HG03159 (cell line): ENCODE measurements at regions not wholly inside any gene's neighbourhood (a gene's known extent, or its start where the extent isn't known, plus 50 kb on each side); places are given as distances from the start of the nearest gene placed in this dataset.
"Not testable (repeated sequence)": the region's sequence is repeated elsewhere in the genome, so short reads cannot be mapped to it uniquely, and the experiment has no call there.

Experiments
- ATAC-seq: cut with Tn5 transposase; IDR thresholded peaks from one replicate; pipeline ENCODE4 v1.9.1; 2021; ENCODE audit warnings: mild to moderate bottlenecking, moderate library complexity; ENCODE audit not compliant: unreplicated experiment

DNA sequence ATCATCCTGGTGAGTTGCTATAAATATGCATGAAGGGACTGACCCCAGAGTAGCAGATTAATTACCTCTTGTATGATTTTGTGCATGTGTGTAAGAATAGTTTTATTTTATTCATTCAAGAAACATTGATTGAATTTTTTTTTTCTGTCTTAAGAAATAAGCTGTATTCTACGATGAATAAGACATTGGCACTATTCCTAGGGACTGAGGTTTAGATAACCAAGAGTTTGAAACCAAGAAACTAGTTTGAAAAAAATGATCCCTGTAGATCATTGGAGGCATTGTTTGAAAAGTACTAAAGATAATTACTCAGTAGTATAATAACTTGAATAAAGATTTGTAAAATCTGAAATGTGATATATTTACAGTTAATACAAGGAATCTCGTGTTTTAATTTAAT, 1086.9 kb downstream of the PCDH7 start:
- no peak for ATAC-seq

DNA sequence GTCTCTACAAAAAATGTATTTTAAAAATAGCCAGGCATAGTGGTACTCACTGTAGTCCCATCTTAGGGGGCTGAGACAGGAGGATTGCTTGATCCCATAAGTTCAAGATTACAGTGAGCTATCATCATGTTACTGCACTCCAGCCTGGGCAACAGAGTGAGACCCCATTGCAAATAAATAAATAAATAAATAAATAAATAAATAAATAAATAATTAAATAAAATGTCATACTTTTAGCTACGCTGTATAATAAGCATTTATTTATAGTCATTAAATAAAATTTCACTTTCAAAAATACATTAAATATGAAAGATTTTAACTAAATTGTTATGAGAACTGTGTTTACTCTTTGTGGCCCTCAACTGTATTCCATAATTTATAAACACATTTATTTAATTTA, 1124.2 kb downstream of the PCDH7 start:
- no peak for ATAC-seq

DNA sequence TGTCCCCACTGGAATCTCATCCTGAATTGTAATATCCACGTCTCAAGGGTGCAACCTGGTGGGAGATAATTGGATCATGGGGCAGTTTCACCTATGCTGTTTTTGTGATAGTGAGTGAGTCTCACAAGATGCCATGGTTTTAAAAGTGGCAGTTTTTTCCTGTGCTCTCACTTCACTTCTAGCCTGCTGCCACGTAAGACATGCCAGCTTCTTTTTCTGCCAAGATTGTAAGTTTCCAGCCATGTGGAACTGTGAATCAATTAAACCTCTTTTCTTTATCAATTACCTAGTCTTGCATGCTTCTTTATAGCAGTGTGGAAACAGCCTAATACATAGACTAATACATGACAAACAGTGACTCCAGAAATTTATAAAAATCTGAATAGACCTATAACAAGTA, 1131.8 kb downstream of the PCDH7 start:
- ATAC-seq = no peak

- ATAC-seq = no peak
These were observed 1157.3 kb downstream of the PCDH7 start for GRCh38 chr4:31877429-31877828.

GRCh38 chr4:31880837-31881236, 1160.7 kb downstream of the PCDH7 start:
- not testable (repeated sequence) for ATAC-seq

DNA sequence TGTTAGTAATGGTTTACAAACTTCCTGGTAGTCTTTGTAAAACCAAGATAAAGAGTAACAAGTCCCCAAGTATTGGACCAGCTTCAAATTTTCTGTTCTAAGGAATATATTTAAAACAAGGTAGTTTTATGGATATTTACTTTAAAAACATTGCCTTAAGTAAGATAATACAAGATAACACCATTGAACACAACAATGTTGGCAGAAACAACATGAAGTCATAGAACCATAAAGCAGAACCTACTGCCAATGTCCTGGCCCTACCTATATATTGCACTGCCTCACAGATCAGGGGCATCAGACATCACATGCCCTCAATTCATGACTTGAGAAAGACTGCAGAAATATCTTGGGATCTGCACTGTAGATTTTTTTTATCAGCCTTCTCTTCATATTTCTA, 1176.2 kb downstream of the PCDH7 start:
- no peak for ATAC-seq

- ATAC-seq = no peak
These were observed 1185.2 kb downstream of the PCDH7 start for GRCh38 chr4:31905363-31905762.

DNA sequence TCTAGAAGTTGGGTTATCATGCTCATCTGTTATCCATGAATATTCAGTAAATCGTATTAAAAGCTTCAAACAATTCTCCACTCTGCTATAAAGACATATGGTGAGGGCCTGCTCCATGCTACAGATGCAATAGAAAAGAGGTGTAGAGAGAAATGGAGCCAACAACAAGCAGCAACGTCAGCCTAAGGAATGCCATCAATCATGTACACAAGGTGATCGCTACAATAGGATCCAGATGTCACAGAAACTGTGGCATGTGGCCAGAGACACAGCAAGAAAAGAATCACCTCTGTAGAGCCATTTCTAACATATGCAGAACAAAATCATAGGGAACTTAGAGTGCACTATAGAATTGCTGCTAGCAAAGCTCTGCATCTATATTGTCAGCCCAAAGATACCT, 1188.1 kb downstream of the PCDH7 start:
- no peak for ATAC-seq

- no peak for ATAC-seq
These were observed 1197.2 kb downstream of the PCDH7 start for GRCh38 chr4:31917334-31917733.

- no peak for ATAC-seq
These were observed 1198.7 kb downstream of the PCDH7 start for GRCh38 chr4:31918891-31919290.

DNA sequence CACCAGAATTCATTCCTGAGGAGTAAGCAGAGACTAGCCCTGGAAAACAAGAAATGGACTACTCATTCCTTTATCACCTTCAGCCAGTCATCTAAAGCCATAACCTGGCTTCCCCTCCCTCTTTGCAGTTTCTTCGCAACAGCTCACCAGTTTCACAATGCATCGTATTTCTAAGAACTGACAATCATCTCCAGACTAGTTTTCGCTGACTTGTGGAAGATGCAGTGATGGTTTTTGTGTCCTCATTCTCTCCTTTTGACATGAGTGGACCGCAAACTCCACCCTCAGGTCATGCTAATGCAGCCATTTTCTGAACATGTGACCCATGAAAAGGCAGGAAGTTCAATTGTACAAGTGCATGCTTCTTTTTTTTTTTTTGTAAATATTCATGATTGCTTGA, 1203.5 kb downstream of the PCDH7 start:
- no peak for ATAC-seq

DNA sequence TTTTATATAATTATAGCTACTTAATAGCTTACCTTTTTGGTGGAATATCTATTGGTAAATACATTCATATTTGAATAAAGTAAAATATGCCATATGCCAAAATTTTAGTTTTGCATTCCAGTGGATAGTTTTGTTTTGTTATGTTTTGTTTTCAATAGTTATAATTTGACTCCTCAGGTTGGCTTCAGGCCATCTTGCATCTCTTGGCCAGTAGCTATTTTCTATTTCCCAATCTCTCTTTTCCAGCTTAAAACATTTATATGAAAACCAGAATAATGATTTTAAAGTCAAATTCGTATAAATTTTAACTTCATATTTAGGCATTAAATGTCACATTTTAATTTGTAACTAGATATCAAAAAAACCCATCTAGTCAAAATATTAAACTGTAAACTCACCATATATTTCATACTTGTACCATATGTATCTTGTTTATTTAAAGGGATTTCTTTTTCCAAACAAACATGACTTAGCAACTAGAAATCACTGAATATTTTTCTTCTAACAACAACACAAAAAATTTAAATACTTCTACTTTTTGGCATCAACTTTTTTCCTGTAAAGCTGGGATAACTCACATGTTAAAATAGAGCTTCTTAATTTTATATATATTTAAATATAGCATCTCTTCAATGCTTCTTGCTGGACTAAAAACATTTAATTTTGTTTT, 1209.6 kb downstream of the PCDH7 start:
- ATAC-seq = no peak

DNA sequence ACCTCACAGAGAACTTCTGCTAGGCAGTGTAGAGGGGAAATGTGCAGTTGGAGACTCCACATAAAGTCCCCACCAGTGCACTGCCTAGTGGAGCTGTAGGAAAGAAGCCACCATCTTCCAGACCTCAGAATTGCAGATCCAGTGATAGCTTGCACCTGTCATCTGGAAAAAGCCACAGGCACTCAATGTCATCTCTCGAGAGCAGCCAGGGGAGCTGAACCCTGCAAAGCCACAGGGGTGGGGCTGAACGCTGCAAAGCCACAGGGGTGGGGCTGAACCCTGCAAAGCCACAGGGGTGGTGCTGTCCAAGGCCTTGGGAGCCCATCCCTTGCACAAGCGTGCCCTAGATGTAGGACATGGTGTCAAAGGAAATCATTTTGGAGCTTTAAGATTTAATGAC, 1226.3 kb downstream of the PCDH7 start:
- ATAC-seq = no peak

GRCh38 chr4:31947101-31947500, 1226.9 kb downstream of the PCDH7 start:
- no peak for ATAC-seq

- ATAC-seq = no peak
These were observed 1228.9 kb downstream of the PCDH7 start for GRCh38 chr4:31949045-31949444.

- no peak for ATAC-seq
These were observed 1235.2 kb downstream of the PCDH7 start for GRCh38 chr4:31955346-31955745.

DNA sequence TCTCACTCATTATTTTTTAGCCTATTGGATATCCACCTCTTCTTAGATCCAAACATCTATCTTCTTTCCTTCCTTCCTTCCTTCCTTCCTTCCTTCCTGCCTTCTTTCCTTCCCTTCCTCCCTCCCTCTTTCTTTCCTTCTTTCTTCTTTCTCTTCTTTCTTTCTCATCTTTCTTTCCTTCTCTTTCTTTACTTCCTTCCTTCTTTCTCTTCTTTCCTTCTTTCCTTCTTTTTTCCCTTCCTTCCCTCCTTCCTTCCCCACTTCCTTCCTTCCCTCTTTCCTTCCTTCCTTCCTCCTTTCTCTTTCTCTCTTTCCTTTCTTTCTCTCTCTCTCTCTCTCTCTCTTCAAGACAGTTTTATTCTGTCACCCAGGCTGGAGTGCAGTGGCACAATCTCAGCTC, 1239.8 kb downstream of the PCDH7 start:
- no peak for ATAC-seq

DNA sequence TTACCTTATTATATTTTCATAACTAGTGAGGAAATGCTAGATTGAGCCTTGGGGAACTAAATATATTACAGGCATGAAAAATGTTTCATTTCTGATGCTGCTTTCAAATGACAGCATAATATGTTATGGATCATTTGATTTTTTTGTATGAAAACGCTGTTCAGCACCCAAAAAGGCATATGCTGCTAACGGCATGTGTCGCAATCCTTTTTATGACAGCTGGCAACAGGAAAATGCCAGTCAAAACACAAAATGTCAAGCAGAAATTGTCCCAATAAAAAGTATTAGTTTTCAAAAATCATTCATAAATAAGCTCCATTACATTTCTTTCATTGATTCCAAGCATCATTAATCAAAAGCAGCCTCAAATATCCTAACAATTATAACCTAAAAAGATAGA, 1244.5 kb downstream of the PCDH7 start:
- ATAC-seq = no peak

- ATAC-seq = no peak
These were observed 1248.7 kb downstream of the PCDH7 start for GRCh38 chr4:31968842-31969241.

DNA sequence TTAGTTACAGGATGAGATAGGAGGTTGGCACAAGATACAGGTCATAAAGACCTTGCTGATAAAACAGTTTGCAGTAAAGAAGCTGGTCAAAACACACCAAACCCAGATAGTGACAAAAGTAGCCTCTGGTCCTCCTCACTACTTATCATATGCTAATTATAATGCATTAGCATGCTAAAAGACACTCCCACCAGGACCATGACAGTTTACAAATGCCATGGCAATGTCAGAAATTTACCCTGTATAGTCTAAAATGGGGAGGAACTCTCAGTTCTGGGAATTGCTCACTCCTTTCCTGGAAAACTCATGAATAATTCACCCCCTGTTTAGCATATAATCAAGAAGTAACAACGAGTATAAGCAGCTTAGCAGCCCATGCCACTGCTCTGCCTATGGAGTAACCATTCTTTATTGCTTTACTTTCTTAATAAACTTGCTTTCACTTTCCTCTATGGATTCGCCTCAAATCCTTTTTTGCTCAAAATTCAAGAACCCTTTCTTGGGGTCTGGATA, 1254.4 kb downstream of the PCDH7 start:
- no peak for ATAC-seq

- no peak for ATAC-seq
These were observed 1259.8 kb downstream of the PCDH7 start for GRCh38 chr4:31979988-31980387.

GRCh38 chr4:31983246-31983645, 1263.1 kb downstream of the PCDH7 start:
- ATAC-seq = no peak

DNA sequence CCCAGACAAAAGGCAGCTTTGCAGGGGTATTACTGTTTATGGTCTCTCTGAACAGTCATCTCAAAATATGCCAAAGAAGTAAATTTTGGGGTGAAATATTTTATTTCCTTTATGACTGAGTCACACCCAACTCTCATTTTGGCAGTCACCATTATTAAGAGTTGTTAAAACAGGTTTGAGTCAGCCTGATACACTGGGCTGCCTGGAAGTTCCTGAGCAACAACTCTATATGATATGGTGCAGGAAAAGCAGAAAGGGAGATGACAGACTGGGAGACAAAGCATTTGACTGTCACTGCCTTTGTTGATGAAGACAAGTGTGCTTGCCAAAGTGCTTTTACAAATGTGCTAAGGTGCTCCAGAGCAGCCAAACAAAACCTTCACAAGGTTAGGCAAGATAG, 1263.5 kb downstream of the PCDH7 start:
- ATAC-seq = no peak
